WTC11 (cell line): ENCODE measurements at regions not wholly inside any gene's neighbourhood (a gene's known extent, or its start where the extent isn't known, plus 50 kb on each side); places are given as distances from the start of the nearest gene placed in this dataset.

Source experiments
- ATAC-seq: fragments of 200-7000 bp; cut with Tn5 transposase; 2 replicates; pipeline ENCODE4 v1.10.0; 2021; ENCODE audit warnings: mild to moderate bottlenecking, moderate library complexity
- CTCF ChIA-PET: fragments of 300-600 bp; sonication (Branson Sonifier 250); formaldehyde crosslinking; loops from one replicate; lab custom pipeline; 2021; ENCODE audit warnings: antibody characterized with exemption; lab: Charles Lee
- POLR2A ChIA-PET: fragments of 350-600 bp; sonication (Branson Sonifier 250); formaldehyde crosslinking; loops from one replicate; lab custom pipeline; 2021; ENCODE audit warnings: antibody characterized with exemption; lab: Charles Lee
- DNase-seq: peaks from one replicate; pipeline ENCODE4 v3.0.0; 2021; ENCODE audit warnings: low spot score
- H3K27ac Mint-ChIP-seq: 2 replicates; pipeline ENCODE4 v1.8.0; 2021; ENCODE audit warnings: mixed read lengths
- H3K27me3 Mint-ChIP-seq: 2 replicates; pipeline ENCODE4 v1.8.0; 2021; ENCODE audit warnings: low read depth, mild to moderate bottlenecking, moderate library complexity, mixed read lengths
- H3K36me3 Mint-ChIP-seq: 2 replicates; pipeline ENCODE4 v1.8.0; 2021; ENCODE audit warnings: mixed read lengths
- H3K4me1 Mint-ChIP-seq: 2 replicates; pipeline ENCODE4 v1.8.0; 2022; ENCODE audit warnings: mixed read lengths
- H3K4me3 Mint-ChIP-seq: 2 replicates; pipeline ENCODE4 v1.8.0; 2021; ENCODE audit warnings: mild to moderate bottlenecking, moderate library complexity, mixed read lengths
- H3K9me3 Mint-ChIP-seq: 2 replicates; pipeline ENCODE4 v1.8.0; 2021; ENCODE audit warnings: mixed read lengths
- AFF4 ChIP-seq: sonication (generic); formaldehyde crosslinking; IDR thresholded peaks from 2 replicates; pipeline ENCODE4 v1.8.1; 2023; ENCODE audit warnings: mild to moderate bottlenecking, missing genetic modification reagents, borderline replicate concordance
- ARID4B ChIP-seq: sonication (generic); formaldehyde crosslinking; IDR thresholded peaks from 2 replicates; pipeline ENCODE4 v1.8.0; 2023; ENCODE audit warnings: missing genetic modification reagents, mild to moderate bottlenecking, borderline replicate concordance
- ATF1 ChIP-seq: sonication (generic); formaldehyde crosslinking; IDR thresholded peaks from 2 replicates; pipeline ENCODE4 v1.8.1; 2023; ENCODE audit warnings: mild to moderate bottlenecking, moderate library complexity, missing genetic modification reagents
- CREM ChIP-seq: sonication (generic); formaldehyde crosslinking; IDR thresholded peaks from 2 replicates; pipeline ENCODE4 v1.8.1; 2022; ENCODE audit warnings: mild to moderate bottlenecking, missing genetic modification reagents, moderate library complexity
- E2F5 ChIP-seq: sonication (generic); formaldehyde crosslinking; IDR thresholded peaks from 2 replicates; pipeline ENCODE4 v1.8.1; 2022; ENCODE audit warnings: mild to moderate bottlenecking, moderate library complexity, missing genetic modification reagents
- GTF2I ChIP-seq: fragments of 250-450 bp; sonication (Bioruptor Pico); conservative IDR thresholded peaks from 2 replicates; pipeline ENCODE4 v1.4.0; 2021; ENCODE audit warnings: mild to moderate bottlenecking
- KAT7 ChIP-seq: sonication (generic); formaldehyde crosslinking; IDR thresholded peaks from 2 replicates; pipeline ENCODE4 v1.8.1; 2023; ENCODE audit warnings: missing genetic modification reagents, mild to moderate bottlenecking, borderline replicate concordance
- NFATC4 ChIP-seq: fragments of 250-450 bp; sonication (Bioruptor Pico); IDR thresholded peaks from 2 replicates; pipeline ENCODE4 v1.9.0; 2021; ENCODE audit warnings: mild to moderate bottlenecking
- PREB ChIP-seq: sonication (generic); formaldehyde crosslinking; IDR thresholded peaks from 2 replicates; pipeline ENCODE4 v1.8.1; 2022; ENCODE audit warnings: mild to moderate bottlenecking, missing genetic modification reagents, moderate library complexity, borderline replicate concordance
- SMAD3 ChIP-seq: sonication (generic); formaldehyde crosslinking; IDR thresholded peaks from 2 replicates; pipeline ENCODE4 v1.8.0; 2022; ENCODE audit warnings: missing genetic modification reagents, mild to moderate bottlenecking, borderline replicate concordance
- SOX15 ChIP-seq: fragments of 250-450 bp; sonication (Bioruptor Pico); IDR thresholded peaks from 2 replicates; pipeline ENCODE4 v1.9.0; 2021; ENCODE audit warnings: mild to moderate bottlenecking
- ZBTB43 ChIP-seq: sonication (generic); formaldehyde crosslinking; IDR thresholded peaks from 2 replicates; pipeline ENCODE4 v1.8.1; 2023; ENCODE audit warnings: mild to moderate bottlenecking, missing genetic modification reagents
- ZMAT4 ChIP-seq: fragments of 250-450 bp; sonication (Bioruptor Pico); IDR thresholded peaks from 2 replicates; pipeline ENCODE4 v1.9.0; 2021; ENCODE audit warnings: mild to moderate bottlenecking
- ZNF121 ChIP-seq: sonication (generic); formaldehyde crosslinking; IDR thresholded peaks from 2 replicates; pipeline ENCODE4 v1.8.0; 2023; ENCODE audit warnings: missing genetic modification reagents
- ZNF138 ChIP-seq: sonication (generic); formaldehyde crosslinking; conservative IDR thresholded peaks from 2 replicates; pipeline ENCODE4 v1.8.1; 2022; ENCODE audit warnings: mild to moderate bottlenecking, moderate library complexity, missing genetic modification reagents
- TF ChIP-seq, protein P1 (sequence below): sonication (generic); formaldehyde crosslinking; IDR thresholded peaks from 2 replicates; pipeline ENCODE4 v1.8.0; 2022; ENCODE audit warnings: mild to moderate bottlenecking, missing genetic modification reagents
- TF ChIP-seq, protein P2 (sequence below): sonication (generic); formaldehyde crosslinking; IDR thresholded peaks from 2 replicates; pipeline ENCODE4 v1.8.1; 2023; ENCODE audit warnings: mild to moderate bottlenecking, missing genetic modification reagents, moderate library complexity

- peaks cover 5% of the 10 kb centered on the region for H3K9me3 Mint-ChIP-seq
- TF ChIP-seq ZNF121 (no peak), GTF2I (CRISPR knock-in tag) (no peak), PREB (CRISPR knock-in tag) (no peak), ARID4B (no peak), ATF1 (CRISPR knock-in tag) (no peak), ZBTB43 (CRISPR knock-in tag) (no peak), ZMAT4 (CRISPR knock-in tag) (no peak), SOX15 (CRISPR knock-in tag) (no peak), SMAD3 (CRISPR knock-in tag) (no peak), E2F5 (CRISPR knock-in tag) (no peak), KAT7 (CRISPR knock-in tag) (no peak), CREM (no peak)
- DNase-seq = no peak
- H3K4me1 Mint-ChIP-seq = peaks cover 23% of the 10 kb centered on the region
- H3K27ac Mint-ChIP-seq = no peak overlapping the region
- ATAC-seq = no peak
- H3K4me3 Mint-ChIP-seq = no peak overlapping the region
- no peaks in the 10 kb centered on the region for H3K36me3 Mint-ChIP-seq
- H3K27me3 Mint-ChIP-seq = peaks cover 7% of the 10 kb centered on the region
- ChIA-PET CTCF (interaction anchor here (6.2 kb wide), 1 partner anchor 16 kb away, joined by 20 read pairs; no protein-coding TSS in a partner anchor), POLR2A (no interaction called here)
Measured at GRCh38 chr10:80908611-80909010, 370.9 kb downstream of the SH2D4B start.

GRCh38 chr10:80909254-80909653, 371.6 kb downstream of the SH2D4B start:
- peaks cover 5% of the 10 kb centered on the region; the same call in 1 of the 2 replicates for H3K27me3 Mint-ChIP-seq
- no peak for TF ChIP-seq GTF2I (CRISPR knock-in tag)
- no peak for TF ChIP-seq ZNF138 (CRISPR knock-in tag)
- TF ChIP-seq NFATC4 (CRISPR knock-in tag) = no peak
- TF ChIP-seq AFF4 = no peak
- TF ChIP-seq, protein P1, sequence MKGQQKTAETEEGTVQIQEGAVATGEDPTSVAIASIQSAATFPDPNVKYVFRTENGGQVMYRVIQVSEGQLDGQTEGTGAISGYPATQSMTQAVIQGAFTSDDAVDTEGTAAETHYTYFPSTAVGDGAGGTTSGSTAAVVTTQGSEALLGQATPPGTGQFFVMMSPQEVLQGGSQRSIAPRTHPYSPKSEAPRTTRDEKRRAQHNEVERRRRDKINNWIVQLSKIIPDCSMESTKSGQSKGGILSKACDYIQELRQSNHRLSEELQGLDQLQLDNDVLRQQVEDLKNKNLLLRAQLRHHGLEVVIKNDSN (CRISPR knock-in tag) = no peak
- TF ChIP-seq, protein P2, sequence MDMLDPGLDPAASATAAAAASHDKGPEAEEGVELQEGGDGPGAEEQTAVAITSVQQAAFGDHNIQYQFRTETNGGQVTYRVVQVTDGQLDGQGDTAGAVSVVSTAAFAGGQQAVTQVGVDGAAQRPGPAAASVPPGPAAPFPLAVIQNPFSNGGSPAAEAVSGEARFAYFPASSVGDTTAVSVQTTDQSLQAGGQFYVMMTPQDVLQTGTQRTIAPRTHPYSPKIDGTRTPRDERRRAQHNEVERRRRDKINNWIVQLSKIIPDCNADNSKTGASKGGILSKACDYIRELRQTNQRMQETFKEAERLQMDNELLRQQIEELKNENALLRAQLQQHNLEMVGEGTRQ (CRISPR knock-in tag) = 0 out of 2 replicates have a peak, but pooled peaks have one; percentile 24
- DNase-seq (no peak), ATAC-seq (peak; percentile 51)
- no peak overlapping the region for H3K27ac Mint-ChIP-seq
- CTCF ChIA-PET = interaction anchor here (1.0 to 6.2 kb wide), 2 partner anchors 15 to 36 kb away, joined by 3 to 20 read pairs; no protein-coding TSS in a partner anchor
- POLR2A ChIA-PET = no interaction called here
- no peaks in the 10 kb centered on the region for H3K36me3 Mint-ChIP-seq
- peaks cover 5% of the 10 kb centered on the region for H3K9me3 Mint-ChIP-seq
- no peak overlapping the region for H3K4me3 Mint-ChIP-seq
- H3K4me1 Mint-ChIP-seq = peaks cover 23% of the 10 kb centered on the region
